Nephron (organoid): ENCODE measurements at regions not wholly inside any gene's neighbourhood (a gene's known extent, or its start where the extent isn't known, plus 50 kb on each side); places are given as distances from the start of the nearest gene placed in this dataset.

Experiments
- H3K27ac Mint-ChIP-seq, 3 experiments: 2 replicates each; pipeline ENCODE4 v1.8.0; 2020; ENCODE audit warnings: mixed read lengths in 3 of 3, mild to moderate bottlenecking in 2 of 3, moderate library complexity in 1 of 3
- H3K27me3 Mint-ChIP-seq: 2 replicates; pipeline ENCODE4 v1.8.0; 2021; ENCODE audit warnings: low read depth, mild to moderate bottlenecking, moderate library complexity, mixed read lengths
- H3K36me3 Mint-ChIP-seq: 2 replicates; pipeline ENCODE4 v1.8.0; 2020; ENCODE audit warnings: low read depth, mixed read lengths
- H3K4me1 Mint-ChIP-seq: 2 replicates; pipeline ENCODE4 v1.8.0; 2020; ENCODE audit warnings: mixed read lengths
- H3K4me3 Mint-ChIP-seq, 3 experiments: 2 replicates each; pipeline ENCODE4 v1.8.0; 2020; ENCODE audit warnings: mild to moderate bottlenecking in 3 of 3, mixed read lengths in 3 of 3, moderate library complexity in 2 of 3
- H3K9me3 Mint-ChIP-seq: 2 replicates; pipeline ENCODE4 v1.8.0; 2020; ENCODE audit warnings: mixed read lengths
- TF ChIP-seq, protein P1 (sequence below), 3 experiments: fragments of 200-600 bp; sonication (generic); IDR thresholded peaks; one replicate each; pipeline ENCODE4 v1.5.0; 2021; ENCODE audit warnings: antibody characterized with exemption in 3 of 3; ENCODE audit not compliant: unreplicated experiment in 3 of 3

DNA sequence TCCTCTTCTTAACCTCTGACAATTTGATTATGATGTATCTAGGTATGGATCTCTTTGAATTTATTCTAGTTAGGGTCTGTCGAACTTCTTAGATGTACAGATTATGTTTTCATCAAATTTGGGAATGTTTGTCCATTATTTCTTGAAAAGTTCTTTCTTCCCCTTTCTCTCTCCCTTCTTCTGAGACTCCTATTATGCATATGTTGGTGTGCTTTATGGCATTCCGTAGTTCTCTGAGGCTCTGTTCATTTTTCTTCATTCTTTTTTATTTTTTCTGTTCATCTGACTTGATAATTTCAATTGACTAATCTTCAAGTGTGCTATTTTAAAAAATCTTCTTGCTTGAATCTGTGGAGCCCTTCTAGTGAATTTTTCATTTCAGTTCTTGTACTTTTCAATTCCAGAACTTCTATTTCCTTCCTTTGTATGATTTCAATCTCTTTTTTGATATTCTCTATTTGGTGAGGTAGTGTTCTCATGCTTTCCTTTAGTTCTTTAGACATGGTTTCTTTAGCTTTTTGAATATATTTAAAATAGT, 79.8 kb downstream of the TMEM270 start:
- peaks cover 28% of the 10 kb centered on the region for H3K9me3 Mint-ChIP-seq
- TF ChIP-seq, protein P1, sequence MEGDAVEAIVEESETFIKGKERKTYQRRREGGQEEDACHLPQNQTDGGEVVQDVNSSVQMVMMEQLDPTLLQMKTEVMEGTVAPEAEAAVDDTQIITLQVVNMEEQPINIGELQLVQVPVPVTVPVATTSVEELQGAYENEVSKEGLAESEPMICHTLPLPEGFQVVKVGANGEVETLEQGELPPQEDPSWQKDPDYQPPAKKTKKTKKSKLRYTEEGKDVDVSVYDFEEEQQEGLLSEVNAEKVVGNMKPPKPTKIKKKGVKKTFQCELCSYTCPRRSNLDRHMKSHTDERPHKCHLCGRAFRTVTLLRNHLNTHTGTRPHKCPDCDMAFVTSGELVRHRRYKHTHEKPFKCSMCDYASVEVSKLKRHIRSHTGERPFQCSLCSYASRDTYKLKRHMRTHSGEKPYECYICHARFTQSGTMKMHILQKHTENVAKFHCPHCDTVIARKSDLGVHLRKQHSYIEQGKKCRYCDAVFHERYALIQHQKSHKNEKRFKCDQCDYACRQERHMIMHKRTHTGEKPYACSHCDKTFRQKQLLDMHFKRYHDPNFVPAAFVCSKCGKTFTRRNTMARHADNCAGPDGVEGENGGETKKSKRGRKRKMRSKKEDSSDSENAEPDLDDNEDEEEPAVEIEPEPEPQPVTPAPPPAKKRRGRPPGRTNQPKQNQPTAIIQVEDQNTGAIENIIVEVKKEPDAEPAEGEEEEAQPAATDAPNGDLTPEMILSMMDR (IDR thresholded peaks at IDR 0.05; ENCODE audit: unreplicated experiment in 3 of 3) = no peak
- H3K27me3 Mint-ChIP-seq = no peaks in the 10 kb centered on the region
- H3K36me3 Mint-ChIP-seq = no peaks in the 10 kb centered on the region
- no peaks in the 10 kb centered on the region for H3K4me1 Mint-ChIP-seq
- H3K4me3 Mint-ChIP-seq = no peak overlapping the region
- H3K27ac Mint-ChIP-seq = no peak overlapping the region

DNA sequence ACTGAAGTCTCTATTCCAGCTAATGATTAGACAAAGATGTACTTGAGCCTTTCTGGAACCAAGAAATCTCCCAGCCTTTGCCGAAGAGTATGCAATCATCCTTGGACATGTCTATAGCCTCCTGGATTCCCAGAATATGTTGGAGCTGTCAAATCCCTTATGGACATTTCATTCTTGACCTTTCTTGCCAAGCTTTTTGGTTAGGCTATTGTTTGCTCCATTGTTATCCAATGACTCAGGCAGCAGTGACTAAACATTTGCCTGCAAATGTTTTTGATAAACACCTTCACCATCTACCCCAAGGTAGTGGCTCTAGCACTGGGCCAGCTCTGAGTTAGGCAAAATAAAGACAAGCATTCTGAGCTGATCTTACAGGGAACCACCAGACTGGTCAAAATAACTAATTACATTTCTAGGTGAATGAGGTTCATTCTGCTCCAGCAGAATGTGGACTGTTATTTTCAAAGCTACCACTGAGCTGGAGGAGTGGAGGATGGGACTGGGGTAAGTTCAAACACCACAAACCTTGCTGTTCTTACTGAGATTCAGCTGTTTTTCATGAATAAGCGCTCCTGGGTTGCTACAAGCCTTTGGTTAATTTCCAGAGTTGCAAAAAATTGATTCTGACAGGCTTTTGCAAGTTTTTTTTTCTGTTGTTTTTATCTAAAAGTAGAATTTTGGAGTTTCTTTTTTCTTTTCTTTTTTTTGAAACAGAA, 81.0 kb downstream of the TMEM270 start:
- TF ChIP-seq, protein P1 (IDR thresholded peaks at IDR 0.05; ENCODE audit: unreplicated experiment in 3 of 3) = no peak
- Mint-ChIP-seq H3K4me3 (no peak overlapping the region), H3K36me3 (no peaks in the 10 kb centered on the region), H3K4me1 (no peaks in the 10 kb centered on the region), H3K27me3 (no peaks in the 10 kb centered on the region), H3K9me3 (peaks cover 33% of the 10 kb centered on the region), H3K27ac (no peak overlapping the region)

DNA sequence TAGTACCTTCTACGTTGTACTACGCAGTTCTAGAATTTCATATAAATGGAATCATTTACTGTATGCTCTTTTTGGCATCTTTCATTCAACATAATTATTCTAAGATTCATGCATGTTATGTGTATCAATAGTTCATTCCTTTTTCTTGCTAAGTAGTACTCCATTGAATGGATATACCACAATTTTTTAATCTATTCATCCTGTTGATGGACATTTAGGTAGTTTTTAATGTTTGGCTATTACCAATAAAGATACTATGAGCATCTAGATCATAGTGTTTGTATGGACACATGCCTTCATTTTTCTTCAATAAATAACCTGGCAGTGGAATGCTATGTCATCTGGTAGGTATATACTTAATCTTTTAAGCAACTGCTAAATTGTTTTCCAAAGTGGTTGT, 83.0 kb upstream of the ELN start:
- TF ChIP-seq, protein P1 (IDR thresholded peaks at IDR 0.05; ENCODE audit: unreplicated experiment in 3 of 3) = no peak
- peaks cover 4% of the 10 kb centered on the region for H3K36me3 Mint-ChIP-seq
- no peaks in the 10 kb centered on the region for H3K4me1 Mint-ChIP-seq
- H3K27me3 Mint-ChIP-seq = no peaks in the 10 kb centered on the region
- H3K27ac Mint-ChIP-seq = no peak overlapping the region
- H3K9me3 Mint-ChIP-seq = peaks cover 42% of the 10 kb centered on the region
- no peak overlapping the region for H3K4me3 Mint-ChIP-seq

DNA sequence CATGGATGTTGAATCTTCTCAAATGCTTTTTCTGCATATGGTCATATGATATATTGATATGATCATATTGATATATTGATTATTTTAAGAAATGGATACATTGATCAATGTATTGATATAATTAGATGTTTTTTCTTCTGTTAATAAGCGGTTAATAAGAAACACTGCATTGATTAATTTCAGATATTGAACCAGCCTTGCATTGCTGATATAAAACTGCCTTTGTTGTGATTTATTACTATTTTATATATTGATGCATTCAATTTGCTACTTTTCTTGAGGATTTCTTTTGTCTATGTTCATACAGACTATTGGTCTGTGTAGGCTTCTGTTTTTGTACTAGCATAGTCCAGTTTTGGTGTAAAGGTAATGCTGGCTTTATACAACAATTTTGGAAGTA, 79.7 kb upstream of the ELN start:
- Mint-ChIP-seq H3K27ac (no peak overlapping the region), H3K36me3 (peaks cover 4% of the 10 kb centered on the region), H3K27me3 (no peaks in the 10 kb centered on the region), H3K4me3 (no peak overlapping the region), H3K9me3 (peaks cover 25% of the 10 kb centered on the region), H3K4me1 (no peaks in the 10 kb centered on the region)
- TF ChIP-seq, protein P1 (IDR thresholded peaks at IDR 0.05; ENCODE audit: unreplicated experiment in 3 of 3) = no peak

DNA sequence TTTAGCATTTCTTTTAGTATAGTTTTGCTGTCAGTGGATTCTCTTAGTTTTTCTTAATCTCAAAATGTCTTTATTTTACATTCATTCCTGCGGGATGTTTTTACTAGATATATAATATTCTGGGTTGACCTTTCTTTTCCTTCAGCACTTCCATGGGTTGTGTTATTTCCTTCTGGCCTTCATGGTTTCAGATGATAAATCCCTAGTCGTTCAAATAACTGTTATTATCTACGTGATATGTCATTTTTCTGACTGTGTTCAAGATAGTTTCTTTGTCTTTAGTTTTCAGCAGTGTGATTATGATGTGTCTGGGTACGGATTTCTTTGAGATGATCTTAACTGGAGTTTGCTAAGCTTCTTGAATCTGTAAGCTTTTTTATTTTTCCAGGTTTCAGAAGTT, 75.7 kb upstream of the ELN start:
- Mint-ChIP-seq H3K27me3 (peaks cover 8% of the 10 kb centered on the region), H3K9me3 (peaks cover 15% of the 10 kb centered on the region), H3K36me3 (peaks cover 4% of the 10 kb centered on the region), H3K4me3 (no peak overlapping the region), H3K4me1 (no peaks in the 10 kb centered on the region), H3K27ac (no peak overlapping the region)
- TF ChIP-seq, protein P1 (IDR thresholded peaks at IDR 0.05; ENCODE audit: unreplicated experiment in 3 of 3) = no peak

DNA sequence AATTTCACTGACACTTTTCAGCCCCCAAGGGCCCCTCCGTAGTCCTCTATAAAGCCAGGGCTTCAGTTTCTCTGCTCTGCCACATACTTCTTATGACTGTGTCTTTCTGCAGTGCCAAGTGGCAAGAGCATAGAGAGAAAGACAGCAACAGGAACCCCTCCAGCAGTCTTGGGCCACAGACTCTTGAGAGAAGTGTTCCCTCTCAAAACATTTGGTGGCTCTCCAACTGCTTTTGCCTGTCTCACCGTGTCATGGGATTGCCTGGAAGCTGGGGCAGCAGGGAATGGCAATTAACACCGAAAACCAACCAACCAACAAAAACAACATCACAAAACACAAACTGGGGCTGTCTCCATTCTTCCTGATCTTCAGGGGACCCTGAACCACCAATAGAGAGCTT, 73.8 kb upstream of the ELN start:
- Mint-ChIP-seq H3K27me3 (peaks cover 13% of the 10 kb centered on the region), H3K36me3 (peaks cover 2% of the 10 kb centered on the region), H3K9me3 (peaks cover 2% of the 10 kb centered on the region), H3K27ac (no peak overlapping the region), H3K4me3 (no peak overlapping the region), H3K4me1 (no peaks in the 10 kb centered on the region)
- TF ChIP-seq, protein P1 (IDR thresholded peaks at IDR 0.05; ENCODE audit: unreplicated experiment in 3 of 3) = no peak
